GM21381 (cell line): ENCODE measurements at regions not wholly inside any gene's neighbourhood (a gene's known extent, or its start where the extent isn't known, plus 50 kb on each side); places are given as distances from the start of the nearest gene placed in this dataset.

Experiments
- ATAC-seq: cut with Tn5 transposase; IDR thresholded peaks from one replicate; pipeline ENCODE4 v1.9.1; 2021; ENCODE audit warnings: mild to moderate bottlenecking, moderate library complexity; ENCODE audit not compliant: unreplicated experiment

- no peak for ATAC-seq
Observed at GRCh38 chr2:161570424-161571050, 53.7 kb upstream of the SLC4A10 start.

- ATAC-seq: no peak
Observed at GRCh38 chr2:161571051-161571429, 53.2 kb upstream of the SLC4A10 start.
